Prostate gland (tissue), 2 donors: ENCODE measurements at regions not wholly inside any gene's neighbourhood (a gene's known extent, or its start where the extent isn't known, plus 50 kb on each side); places are given as distances from the start of the nearest gene placed in this dataset.

ENCODE experiments used
- POLR2A ChIP-seq: fragments of 450-650 bp; IDR thresholded peaks from one replicate; pipeline ENCODE4 v1.6.1; 2016; ENCODE audit warnings: antibody characterized with exemption, mild to moderate bottlenecking
- TF ChIP-seq, protein P1 (sequence below), 4 experiments: fragments of 200-600 bp in 2 of 4; fragments of 450-650 bp in 2 of 4; sonication (generic) in 2 of 4; IDR thresholded peaks; 1 replicate in 3 of 4; 2 replicates in 1 of 4; pipeline ENCODE4 v1.5.1; 2016 to 2019; ENCODE audit warnings: antibody characterized with exemption in 4 of 4, mild to moderate bottlenecking in 2 of 4, moderate library complexity in 2 of 4

DNA sequence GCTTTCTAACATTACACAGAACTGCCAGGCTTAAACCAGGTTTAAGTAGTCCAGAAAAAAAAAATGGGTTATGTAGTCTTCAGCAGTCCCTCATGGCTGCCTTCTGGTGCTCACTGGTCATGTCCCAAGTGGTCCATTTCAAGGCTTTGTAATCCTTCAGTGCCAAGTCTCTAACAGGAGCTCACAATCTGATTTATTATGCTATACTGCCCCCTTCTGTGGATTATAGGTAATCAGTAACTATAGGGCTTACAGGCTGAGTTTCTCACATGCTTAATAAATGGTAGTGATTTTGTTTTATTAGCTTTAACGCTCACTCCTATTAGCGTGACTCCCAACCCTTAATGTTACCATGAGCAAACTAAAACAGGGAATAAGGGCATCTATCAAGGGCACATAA, 92.5 kb upstream of the EDA2R start:
- TF ChIP-seq, protein P1, sequence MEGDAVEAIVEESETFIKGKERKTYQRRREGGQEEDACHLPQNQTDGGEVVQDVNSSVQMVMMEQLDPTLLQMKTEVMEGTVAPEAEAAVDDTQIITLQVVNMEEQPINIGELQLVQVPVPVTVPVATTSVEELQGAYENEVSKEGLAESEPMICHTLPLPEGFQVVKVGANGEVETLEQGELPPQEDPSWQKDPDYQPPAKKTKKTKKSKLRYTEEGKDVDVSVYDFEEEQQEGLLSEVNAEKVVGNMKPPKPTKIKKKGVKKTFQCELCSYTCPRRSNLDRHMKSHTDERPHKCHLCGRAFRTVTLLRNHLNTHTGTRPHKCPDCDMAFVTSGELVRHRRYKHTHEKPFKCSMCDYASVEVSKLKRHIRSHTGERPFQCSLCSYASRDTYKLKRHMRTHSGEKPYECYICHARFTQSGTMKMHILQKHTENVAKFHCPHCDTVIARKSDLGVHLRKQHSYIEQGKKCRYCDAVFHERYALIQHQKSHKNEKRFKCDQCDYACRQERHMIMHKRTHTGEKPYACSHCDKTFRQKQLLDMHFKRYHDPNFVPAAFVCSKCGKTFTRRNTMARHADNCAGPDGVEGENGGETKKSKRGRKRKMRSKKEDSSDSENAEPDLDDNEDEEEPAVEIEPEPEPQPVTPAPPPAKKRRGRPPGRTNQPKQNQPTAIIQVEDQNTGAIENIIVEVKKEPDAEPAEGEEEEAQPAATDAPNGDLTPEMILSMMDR (IDR thresholded peaks at IDR 0.05), result peak in 1 of 4 experiments; percentile 14
- TF ChIP-seq POLR2A, result no peak
